HG02981 (cell line): ENCODE measurements at regions not wholly inside any gene's neighbourhood (a gene's known extent, or its start where the extent isn't known, plus 50 kb on each side); places are given as distances from the start of the nearest gene placed in this dataset.

ENCODE experiments used
- ATAC-seq: cut with Tn5 transposase; IDR thresholded peaks from one replicate; pipeline ENCODE4 v1.9.1; 2021; ENCODE audit warnings: mild to moderate bottlenecking, moderate library complexity; ENCODE audit not compliant: unreplicated experiment

GRCh38 chr18:73966954-73967353, 180.7 kb downstream of the FBXO15 start:
- no peak for ATAC-seq

DNA sequence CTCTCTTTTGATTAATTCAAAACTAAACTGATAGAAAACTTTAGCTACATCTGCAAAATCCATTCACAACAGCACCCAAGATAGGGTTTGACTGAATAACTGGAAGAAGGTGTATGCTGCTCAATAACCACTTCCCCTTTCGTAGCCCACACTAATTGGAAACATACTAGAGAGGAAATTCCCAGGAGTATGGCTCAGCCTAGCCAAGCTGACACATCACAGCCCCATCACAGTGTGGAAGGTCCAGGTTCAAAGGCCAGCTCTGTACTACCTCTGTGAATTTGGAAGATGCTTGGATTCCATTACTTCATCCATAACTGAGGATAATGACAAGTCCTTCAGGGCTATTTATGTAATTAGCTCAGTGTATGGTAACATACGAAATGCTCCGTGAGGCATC, 185.4 kb downstream of the FBXO15 start:
- no peak for ATAC-seq

DNA sequence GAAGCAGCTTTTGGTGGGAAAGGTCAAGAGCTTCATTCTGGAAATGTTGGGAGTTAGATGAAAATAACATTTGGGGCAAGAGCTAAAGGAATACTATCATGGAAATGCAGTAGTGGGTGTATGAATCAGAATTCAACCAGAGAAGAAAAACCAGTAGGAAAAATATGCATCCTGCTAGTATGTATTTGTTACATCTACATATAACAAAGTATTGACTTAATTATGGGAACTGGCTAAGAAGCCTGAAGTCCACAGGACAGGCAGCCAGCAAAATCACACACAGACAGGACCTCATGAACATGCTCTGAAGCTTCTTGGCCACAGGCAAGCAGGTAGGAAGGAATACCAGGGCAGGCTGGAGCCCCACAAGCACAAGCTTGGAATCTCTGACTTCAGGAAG, 185.8 kb downstream of the FBXO15 start:
- no peak for ATAC-seq

DNA sequence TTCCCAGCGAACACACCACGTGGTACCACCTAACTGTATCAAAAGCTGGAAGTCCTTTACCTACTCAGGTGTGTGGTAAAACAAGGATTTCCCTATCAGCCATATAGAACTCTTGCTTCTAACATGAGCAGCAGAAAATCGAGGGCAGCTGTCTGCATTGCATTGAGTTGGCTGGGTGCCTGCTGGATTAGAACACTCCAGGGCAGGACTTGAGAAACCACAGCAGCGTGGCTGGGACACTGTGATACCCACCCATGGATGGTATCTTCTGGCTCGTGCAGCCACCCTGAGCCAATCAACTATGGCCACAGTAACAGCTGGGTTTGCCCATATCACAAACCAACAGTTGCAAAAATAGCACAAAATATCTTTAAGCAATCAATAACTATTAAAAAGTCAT, 188.3 kb downstream of the FBXO15 start:
- no peak for ATAC-seq

DNA sequence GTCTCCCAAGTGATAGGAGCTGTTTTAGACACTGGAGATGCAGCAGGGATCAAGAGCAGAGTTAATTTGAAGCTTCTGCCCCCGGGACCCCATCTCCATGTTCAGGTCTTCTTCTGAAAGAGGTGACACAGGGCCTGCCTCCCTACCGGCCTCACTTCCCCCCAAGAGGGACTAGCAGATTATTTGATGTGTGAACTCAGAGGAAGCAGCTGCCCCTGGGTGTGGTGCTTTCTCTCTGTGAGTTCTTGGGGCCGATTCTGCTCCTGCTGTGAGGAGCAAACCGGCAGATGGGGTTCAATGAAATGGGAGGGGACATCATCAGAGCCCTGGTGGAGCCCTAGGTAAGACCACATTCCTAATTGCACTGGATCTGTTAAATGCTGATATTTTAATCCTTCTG, 193.4 kb downstream of the FBXO15 start:
- no peak for ATAC-seq

- no peak for ATAC-seq
Observed at GRCh38 chr18:73952296-73952946, 195.2 kb downstream of the FBXO15 start.

DNA sequence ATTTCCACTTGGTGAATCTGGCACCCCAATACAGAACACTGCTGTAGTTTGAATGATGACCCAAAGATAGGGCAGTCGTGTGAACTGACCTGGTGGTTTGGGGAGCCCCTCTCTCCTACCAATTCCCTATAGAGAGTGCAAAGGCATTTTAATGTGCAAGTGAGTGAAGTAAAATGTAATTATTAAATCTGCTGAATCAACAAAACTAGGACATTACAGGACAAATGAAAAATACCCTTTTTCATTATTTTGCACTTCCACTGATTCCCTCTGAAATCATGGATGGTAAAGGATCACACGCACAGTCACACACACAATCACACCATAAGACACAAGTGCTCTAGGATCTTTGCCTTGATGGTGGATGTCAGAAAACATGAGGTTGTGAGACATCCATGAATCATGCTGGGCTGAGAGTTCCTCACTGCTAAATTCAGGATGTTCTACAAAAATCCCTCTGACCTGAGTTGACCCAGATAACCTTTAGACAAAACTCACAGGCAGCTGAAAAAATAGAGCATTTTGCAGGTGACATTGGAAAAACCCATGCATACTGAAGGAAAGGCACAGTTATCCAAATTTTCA, 197.4 kb downstream of the FBXO15 start:
- ATAC-seq, result no peak

- no peak for ATAC-seq
Observed at GRCh38 chr18:73948497-73948896, 199.1 kb downstream of the FBXO15 start.

DNA sequence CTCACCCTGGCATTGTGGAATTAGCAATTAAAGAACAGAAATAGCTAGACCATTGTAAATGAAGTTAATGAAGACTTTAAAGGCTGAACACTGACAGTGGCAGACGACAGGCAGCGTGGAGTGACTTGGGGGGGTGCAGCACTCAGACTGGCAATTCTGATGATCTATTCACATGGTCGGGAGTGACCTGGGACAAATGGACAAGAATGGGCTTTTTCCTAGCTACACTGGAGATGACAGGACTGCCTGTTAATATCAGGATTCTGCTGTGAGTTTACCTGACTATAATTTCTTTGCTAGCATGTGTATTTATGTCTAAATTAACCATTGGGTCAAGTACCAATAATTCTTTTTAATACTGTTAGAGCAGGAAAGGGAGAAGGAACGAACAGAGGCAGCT, 199.6 kb downstream of the FBXO15 start:
- ATAC-seq, result no peak

GRCh38 chr18:73947180-73947921, 200.3 kb downstream of the FBXO15 start:
- no peak for ATAC-seq

DNA sequence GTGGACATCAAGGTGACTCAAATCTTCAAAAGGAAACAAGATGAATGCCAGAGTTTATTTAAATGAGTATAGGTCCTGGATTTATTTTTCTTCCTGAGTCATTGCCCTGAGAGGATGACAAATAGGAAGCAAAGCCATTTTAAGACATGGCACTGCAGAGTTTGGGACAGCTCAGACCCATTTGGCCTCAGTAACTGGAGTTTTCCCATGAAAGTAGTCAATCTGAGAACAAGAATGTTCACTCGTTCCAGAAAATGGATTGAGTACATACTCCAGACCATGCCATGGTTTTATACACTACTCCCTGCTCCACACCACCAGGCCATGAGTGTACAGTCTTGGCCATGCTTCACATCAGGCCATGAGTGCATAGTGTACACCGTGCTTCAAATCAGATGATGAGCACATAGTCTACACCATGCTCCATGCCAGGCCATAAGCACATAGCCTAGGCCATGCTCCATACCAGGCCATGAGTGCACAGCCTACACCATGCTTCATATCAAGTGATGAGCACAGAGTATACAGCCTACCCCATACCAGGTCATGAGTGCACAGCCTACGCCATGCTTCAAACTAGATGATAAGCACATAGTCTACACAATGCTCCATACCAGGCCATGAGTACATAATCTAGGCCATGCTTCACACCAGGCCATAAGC, 202.4 kb downstream of the FBXO15 start:
- no peak for ATAC-seq

DNA sequence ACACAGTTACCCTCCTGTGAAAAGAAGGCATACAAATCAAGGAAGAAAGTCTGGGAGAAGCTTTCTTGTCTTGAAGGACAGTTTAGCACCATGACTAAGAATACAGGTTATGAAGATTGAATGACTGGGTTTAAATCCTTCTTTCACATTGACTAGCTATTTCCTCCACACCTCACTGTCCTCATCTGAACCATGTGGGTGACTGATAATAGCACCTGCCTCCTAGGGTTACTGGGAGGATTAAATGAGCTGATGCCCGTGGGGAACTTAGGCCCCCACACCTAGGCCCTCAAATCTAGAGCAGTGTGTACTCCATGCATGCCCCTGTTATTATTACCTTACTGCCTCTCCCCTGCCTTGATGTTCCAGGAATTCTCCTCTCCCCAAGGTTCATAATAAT, 202.9 kb downstream of the FBXO15 start:
- ATAC-seq, result no peak

- ATAC-seq, result no peak
Observed at GRCh38 chr18:73943763-73944162, 203.9 kb downstream of the FBXO15 start.

- no peak for ATAC-seq
Observed at GRCh38 chr18:73942956-73943355, 204.7 kb downstream of the FBXO15 start.

DNA sequence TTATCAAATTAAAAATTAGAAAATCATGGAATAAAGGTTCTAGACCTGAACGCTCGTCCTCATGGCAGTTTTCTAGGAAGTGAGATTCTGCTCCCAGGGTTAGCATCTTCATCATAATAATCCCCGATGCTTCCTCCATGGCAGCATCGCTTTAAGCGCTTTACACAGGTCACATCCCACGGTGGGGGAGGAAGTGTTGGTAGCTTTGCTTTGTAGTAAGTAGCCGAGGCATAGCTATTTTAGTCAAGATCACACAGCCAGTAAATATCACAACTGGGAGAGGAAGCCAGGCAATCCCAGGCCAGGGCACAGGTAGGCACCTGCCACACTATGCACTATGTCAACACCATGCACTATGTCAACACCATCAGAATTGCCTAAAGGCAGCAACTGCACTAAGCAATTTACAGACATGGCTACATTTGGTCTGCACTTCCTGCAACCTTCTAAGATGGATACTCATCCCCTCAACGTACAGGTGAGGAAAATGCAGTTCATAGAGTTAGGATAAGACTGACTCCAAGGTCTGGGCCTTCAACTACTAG, 205.5 kb downstream of the FBXO15 start:
- no peak for ATAC-seq

- no peak for ATAC-seq
Observed at GRCh38 chr18:73940721-73941120, 206.9 kb downstream of the FBXO15 start.

- no peak for ATAC-seq
Observed at GRCh38 chr18:73939391-73939790, 208.2 kb downstream of the FBXO15 start.

DNA sequence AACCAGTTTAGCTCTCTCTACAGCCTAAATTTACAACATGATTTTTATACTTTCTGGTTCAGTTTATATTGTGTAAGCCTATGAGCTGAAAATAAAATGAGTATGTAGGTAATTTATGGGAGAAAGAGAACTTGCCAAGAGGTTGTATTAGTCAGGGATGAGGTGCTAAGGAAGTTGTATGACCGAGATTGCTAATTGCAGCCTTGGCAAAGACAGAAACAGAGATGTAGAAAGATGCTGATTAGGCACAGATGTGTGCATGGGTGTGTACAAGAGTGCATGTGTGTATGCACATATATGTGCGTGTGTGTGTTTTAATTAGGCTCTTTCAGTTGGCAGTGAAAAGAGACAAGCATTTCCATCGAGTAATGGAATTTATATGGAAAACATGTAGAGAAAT, 213.9 kb downstream of the FBXO15 start:
- no peak for ATAC-seq

- no peak for ATAC-seq
Observed at GRCh38 chr18:73932976-73933375, 214.7 kb downstream of the FBXO15 start.

GRCh38 chr18:73927496-73927895, 220.1 kb downstream of the FBXO15 start:
- no peak for ATAC-seq

GRCh38 chr18:73924836-73925235, 222.8 kb downstream of the FBXO15 start:
- ATAC-seq, result no peak

DNA sequence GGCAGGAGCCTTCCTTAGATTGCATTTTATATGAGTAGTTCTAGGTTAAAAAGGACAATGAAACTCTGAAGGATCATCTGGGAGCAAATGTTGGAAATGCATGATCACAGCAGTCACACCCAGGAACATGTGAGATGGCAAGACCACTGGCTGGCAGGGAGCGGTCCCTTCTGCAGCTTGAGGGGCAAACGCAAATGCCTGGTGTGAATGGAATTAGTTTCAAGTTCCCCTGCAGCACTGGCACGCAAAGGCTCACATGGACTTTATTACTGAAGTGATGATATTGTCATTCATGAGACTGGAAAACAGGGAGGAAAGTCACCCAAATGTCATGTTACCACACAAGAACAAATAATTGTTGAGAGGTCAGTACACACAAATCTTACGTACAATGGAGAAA, 223.3 kb downstream of the FBXO15 start:
- no peak for ATAC-seq
